ENCODE measurements at regions not wholly inside any gene's neighbourhood (a gene's known extent, or its start where the extent isn't known, plus 50 kb on each side); places are given as distances from the start of the nearest gene placed in this dataset.

GRCh38 chr13:73399347-73400216 is 340.8 kb downstream of the KLF5 start:
- Histone ChIP-seq H3K4me1 (ENCODE audit: control insufficient read depth in 1 of 2, insufficient read depth in 2 of 2, low read length in 2 of 2) (peaks cover 12 to 19% of the 10 kb centered on the region in 2 experiments; a peak in 2 of 4 replicates), H3K79me2 (ENCODE audit: insufficient read depth, low read length) (no peaks in the 10 kb centered on the region), H3K9ac (ENCODE audit: low read length) (no peak overlapping the region), H3K9me2 (ENCODE audit: insufficient read depth) (no peaks in the 10 kb centered on the region), H4K20me1 (ENCODE audit: insufficient read depth) (no peaks in the 10 kb centered on the region), H3K27ac (ENCODE audit: low read depth, low read length) (peak overlapping the region; percentile 8; the same call in 1 of the 2 replicates), H2AFZ (ENCODE audit: low read depth, low read length, poor library complexity, severe bottlenecking) (no peak overlapping the region), H3K36me3 (ENCODE audit: control insufficient read depth in 1 of 2, insufficient read depth in 2 of 2, low read length in 2 of 2) (no peaks in the 10 kb centered on the region), H3K4me2 (ENCODE audit: low read length) (peak overlapping the region; percentile 14; the same call in 1 of the 2 replicates), H3K4me3 (replicated peaks in 1 of 2; ENCODE audit: low read depth in 1 of 2, low read length in 2 of 2) (no peak overlapping the region), H3K9me3 (ENCODE audit: control insufficient read depth in 1 of 2, insufficient read depth in 1 of 2, low read depth in 1 of 2, low read length in 2 of 2) (no peaks in the 10 kb centered on the region), H3K27me3 (ENCODE audit: insufficient read depth, low read length) (no peaks in the 10 kb centered on the region)
- TF ChIP-seq RAD21 (IDR thresholded peaks at IDR 0.05; ENCODE audit: low read depth) (0 out of 2 replicates have a peak, but pooled peaks have one; percentile 3), CEBPB (IDR thresholded peaks at IDR 0.05; ENCODE audit: low read depth) (no peak), SP1 (IDR thresholded peaks at IDR 0.05; ENCODE audit: low read depth) (peak; percentile 45; the same call in 1 of the 2 replicates)
- DNase-seq (ENCODE audit: low read depth, low spot score) = no peak
- no peak; the same call in 1 of the 2 replicates for ATAC-seq
- ChIA-PET RAD21 (ENCODE audit: low non-redundant PET in 1 of 2, low total read pairs in 2 of 2, uncharacterized antibody in 2 of 2, unreplicated experiment in 2 of 2) (no interaction called here), POLR2A (no interaction called here), CTCF (no interaction called here)
- BruUV-seq (replicated peaks) = no TSS peak
- intact Hi-C loops (cut with micrococcal nuclease) = no loop called here

- H3K4me2 ChIP-seq (ENCODE audit: low read length) = no peak overlapping the region
- H3K27ac ChIP-seq (ENCODE audit: low read depth, low read length) = no peak overlapping the region
- H3K9ac ChIP-seq (ENCODE audit: low read length) = no peak overlapping the region
- CTCF ChIA-PET = no interaction called here
- ATAC-seq = no peak
- intact Hi-C loops (cut with micrococcal nuclease) = no loop called here
- POLR2A ChIA-PET = no interaction called here
- no peaks in the 10 kb centered on the region for H4K20me1 ChIP-seq (ENCODE audit: insufficient read depth)
- no peak for DNase-seq (ENCODE audit: low read depth, low spot score)
- H3K4me3 ChIP-seq (replicated peaks in 1 of 2; ENCODE audit: low read depth in 1 of 2, low read length in 2 of 2) = no peak overlapping the region
- H3K27me3 ChIP-seq (ENCODE audit: insufficient read depth, low read length) = no peaks in the 10 kb centered on the region
- no peaks in the 10 kb centered on the region for H3K36me3 ChIP-seq (ENCODE audit: control insufficient read depth in 1 of 2, insufficient read depth in 2 of 2, low read length in 2 of 2)
- no peak overlapping the region for H2AFZ ChIP-seq (ENCODE audit: low read depth, low read length, poor library complexity, severe bottlenecking)
- H3K9me2 ChIP-seq (ENCODE audit: insufficient read depth) = no peaks in the 10 kb centered on the region
- peaks cover 12 to 19% of the 10 kb centered on the region in 2 experiments; a peak in 2 of 4 replicates for H3K4me1 ChIP-seq (ENCODE audit: control insufficient read depth in 1 of 2, insufficient read depth in 2 of 2, low read length in 2 of 2)
- H3K79me2 ChIP-seq (ENCODE audit: insufficient read depth, low read length) = no peaks in the 10 kb centered on the region
- no TSS peak for BruUV-seq (replicated peaks)
- RAD21 ChIA-PET (ENCODE audit: low non-redundant PET in 1 of 2, low total read pairs in 2 of 2, uncharacterized antibody in 2 of 2, unreplicated experiment in 2 of 2) = no interaction called here
- no peaks in the 10 kb centered on the region for H3K9me3 ChIP-seq (ENCODE audit: control insufficient read depth in 1 of 2, insufficient read depth in 1 of 2, low read depth in 1 of 2, low read length in 2 of 2)
- TF ChIP-seq POLR2A (IDR thresholded peaks at IDR 0.05; ENCODE audit: borderline replicate concordance, extremely low read depth, insufficient read depth, insufficient read length) = no peak
- TF ChIP-seq EGR1 (IDR thresholded peaks at IDR 0.05; ENCODE audit: low read depth) = no peak
- no peak for TF ChIP-seq ELF1 (IDR thresholded peaks at IDR 0.05; ENCODE audit: borderline replicate concordance, low read depth)
- TF ChIP-seq ATF3 (IDR thresholded peaks at IDR 0.05) = no peak
- no peak for TF ChIP-seq EZH2 (IDR thresholded peaks at IDR 0.05)
- TF ChIP-seq TCF7L2 (IDR thresholded peaks at IDR 0.05; ENCODE audit: borderline replicate concordance, extremely low read depth, insufficient read depth, insufficient read length) = no peak
- no peak for TF ChIP-seq CBX3 (IDR thresholded peaks at IDR 0.05; ENCODE audit: low read depth)
- TF ChIP-seq RAD21 (IDR thresholded peaks at IDR 0.05; ENCODE audit: low read depth) = no peak
- no peak for TF ChIP-seq YY1 (IDR thresholded peaks at IDR 0.05; ENCODE audit: extremely low read depth, insufficient replicate concordance, low read depth, low read length)
- no peak for TF ChIP-seq ZNF274 (IDR thresholded peaks at IDR 0.05; ENCODE audit: low read depth, low read length)
- no peak for TF ChIP-seq CTCF (IDR thresholded peaks at IDR 0.05 in 2 of 3, conservative IDR thresholded peaks at IDR 0.05 in 1 of 3; ENCODE audit: borderline replicate concordance in 1 of 3, insufficient read depth in 1 of 3, low read depth in 2 of 3, low read length in 2 of 3)
- no peak for TF ChIP-seq JUND (IDR thresholded peaks at IDR 0.05)
- TF ChIP-seq SRF (IDR thresholded peaks at IDR 0.05; ENCODE audit: low read depth) = no peak
- TF ChIP-seq FOSL1 (IDR thresholded peaks at IDR 0.05; ENCODE audit: low read depth) = no peak
- TF ChIP-seq SIN3A (IDR thresholded peaks at IDR 0.05; ENCODE audit: low read depth) = no peak
- TF ChIP-seq POLR2AphosphoS5 (IDR thresholded peaks at IDR 0.05; ENCODE audit: low read depth, low read length) = no peak
Observed at GRCh38 chr13:73397496-73398305, 338.9 kb downstream of the KLF5 start.

All from HCT116 (cell line).